ENCODE measurements at regions not wholly inside any gene's neighbourhood (a gene's known extent, or its start where the extent isn't known, plus 50 kb on each side); places are given as distances from the start of the nearest gene placed in this dataset.
"Not testable (repeated sequence)": the region's sequence is repeated elsewhere in the genome, so short reads cannot be mapped to it uniquely, and the experiment has no call there.

DNA sequence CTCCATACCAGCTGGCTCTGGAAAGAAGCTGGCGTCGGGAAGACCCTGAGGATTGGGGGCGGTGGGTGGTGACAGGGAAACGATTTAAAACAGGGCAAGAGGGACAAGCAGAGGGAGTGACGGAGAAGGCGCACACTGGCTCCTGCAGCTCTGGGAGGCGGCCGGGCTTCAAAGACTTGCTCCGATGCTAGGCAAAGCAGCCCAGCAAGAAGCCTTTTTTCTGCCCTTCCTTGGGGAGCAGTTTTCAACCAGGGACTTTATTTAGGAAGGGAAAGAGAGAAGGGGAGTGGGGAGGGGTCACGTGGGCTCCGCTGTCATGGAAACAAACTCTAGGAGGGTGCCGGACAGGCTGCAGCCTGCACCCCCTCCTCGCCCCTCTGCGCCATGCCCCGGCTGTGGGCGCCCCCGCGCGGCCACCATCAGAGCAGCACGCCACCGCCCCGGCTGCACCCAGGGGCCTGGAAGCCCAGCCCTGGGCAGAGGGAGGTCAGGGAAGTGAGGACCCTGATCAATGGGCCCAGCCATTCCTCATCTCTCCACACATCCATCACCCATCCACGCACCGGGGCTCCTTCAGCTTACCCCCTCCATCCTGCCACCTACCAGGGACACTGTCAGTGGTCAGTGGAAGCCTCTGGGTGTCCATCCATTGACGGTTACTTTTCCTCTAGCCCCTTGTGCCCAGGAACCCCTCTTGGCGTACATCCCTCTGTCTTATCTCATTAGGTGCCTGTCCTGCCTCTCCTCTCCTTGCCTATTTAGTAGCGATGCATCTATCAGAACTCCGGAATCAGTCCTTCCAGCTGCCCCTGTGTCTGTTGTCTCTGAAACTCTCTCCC is 66.6 kb upstream of the CCDC167 start:
- TF ChIP-seq CTCF (IDR thresholded peaks at IDR 0.05; ENCODE audit: insufficient read depth, low read length, severe bottlenecking): peak; percentile 93
- Histone ChIP-seq H3K4me3 (ENCODE audit: low read depth, low read length) (peak overlapping the region; percentile 12), H3K36me3 (ENCODE audit: control insufficient read depth, insufficient read depth, low read length) (no peaks in the 10 kb centered on the region), H3K27me3 (ENCODE audit: control insufficient read depth, insufficient read depth, low read length) (peaks cover 10% of the 10 kb centered on the region)
- FAIRE-seq (no peak), DNase-seq (ENCODE audit: low read depth) (no peak)

DNA sequence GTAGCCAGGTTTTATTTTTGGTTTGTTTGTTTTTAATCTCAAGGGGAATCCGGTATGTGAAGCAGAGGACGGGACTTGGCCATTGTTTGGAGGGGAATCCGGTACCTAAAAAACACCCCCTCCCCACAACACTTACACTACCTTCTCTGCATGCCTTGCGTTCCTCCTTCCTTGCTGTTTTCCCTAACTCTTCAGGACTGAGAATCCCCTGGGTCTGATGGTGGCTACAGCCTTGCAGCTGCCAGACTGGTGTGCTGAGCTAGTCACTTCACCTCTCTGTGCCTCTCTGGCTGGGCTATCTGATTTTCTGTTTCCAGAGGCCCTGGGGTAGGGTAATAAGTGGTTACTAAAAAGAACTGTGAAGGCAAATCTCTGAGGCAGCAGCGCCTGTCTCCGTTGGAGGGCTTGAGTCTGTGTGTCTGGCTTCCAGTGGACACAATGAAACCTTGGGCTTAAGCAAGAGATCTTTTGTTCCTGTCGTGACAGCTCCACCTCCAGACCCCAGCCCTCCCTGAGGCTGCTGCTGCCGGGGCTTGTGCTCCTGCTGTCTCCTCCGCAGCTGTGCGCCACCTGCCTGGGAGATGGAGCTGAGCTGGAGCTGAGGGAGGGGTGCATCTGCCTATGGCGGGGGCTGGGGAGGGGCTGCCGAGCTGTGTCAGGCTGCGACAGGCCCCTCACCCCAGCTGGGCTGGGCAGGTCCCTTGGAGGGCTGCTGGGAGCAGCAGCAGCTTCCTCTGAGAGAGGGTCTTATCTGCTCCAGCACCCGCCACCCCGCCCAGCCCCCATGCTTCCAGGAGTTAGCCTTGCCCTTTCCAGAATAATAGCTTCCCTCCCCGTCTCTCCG is 65.8 kb upstream of the CCDC167 start:
- Histone ChIP-seq H3K4me3 (ENCODE audit: low read depth, low read length) (peak overlapping the region; percentile 12), H3K27me3 (ENCODE audit: control insufficient read depth, insufficient read depth, low read length) (peaks cover 11% of the 10 kb centered on the region), H3K36me3 (ENCODE audit: control insufficient read depth, insufficient read depth, low read length) (no peaks in the 10 kb centered on the region)
- DNase-seq (ENCODE audit: low read depth) (no peak), FAIRE-seq (no peak)
- TF ChIP-seq CTCF (IDR thresholded peaks at IDR 0.05; ENCODE audit: insufficient read depth, low read length, severe bottlenecking): peak; percentile 9

DNA sequence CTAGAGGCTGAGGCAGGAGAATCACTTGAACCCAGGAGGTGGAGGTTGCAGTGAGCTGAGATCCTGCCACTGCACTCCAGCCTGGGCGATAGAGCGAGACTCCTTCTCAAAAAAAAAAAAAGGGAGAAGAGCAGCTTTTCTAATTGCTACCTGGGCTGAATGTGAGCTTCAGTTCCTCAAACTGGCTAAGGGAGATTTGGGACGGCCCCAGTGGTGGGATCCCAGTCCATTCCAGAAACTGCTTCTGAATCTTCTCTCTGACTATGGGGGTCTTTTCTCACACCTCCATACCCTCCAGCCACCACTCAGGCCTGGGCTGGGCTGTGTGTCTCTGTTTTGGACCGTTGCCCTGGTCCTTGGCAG is 63.2 kb upstream of the CCDC167 start:
- H3K36me3 ChIP-seq (ENCODE audit: control insufficient read depth, insufficient read depth, low read length); DNase-seq (ENCODE audit: low read depth); H3K4me3 ChIP-seq (ENCODE audit: low read depth, low read length); FAIRE-seq: not testable (repeated sequence)
- H3K27me3 ChIP-seq (ENCODE audit: control insufficient read depth, insufficient read depth, low read length): peaks cover 16% of the 10 kb centered on the region

DNA sequence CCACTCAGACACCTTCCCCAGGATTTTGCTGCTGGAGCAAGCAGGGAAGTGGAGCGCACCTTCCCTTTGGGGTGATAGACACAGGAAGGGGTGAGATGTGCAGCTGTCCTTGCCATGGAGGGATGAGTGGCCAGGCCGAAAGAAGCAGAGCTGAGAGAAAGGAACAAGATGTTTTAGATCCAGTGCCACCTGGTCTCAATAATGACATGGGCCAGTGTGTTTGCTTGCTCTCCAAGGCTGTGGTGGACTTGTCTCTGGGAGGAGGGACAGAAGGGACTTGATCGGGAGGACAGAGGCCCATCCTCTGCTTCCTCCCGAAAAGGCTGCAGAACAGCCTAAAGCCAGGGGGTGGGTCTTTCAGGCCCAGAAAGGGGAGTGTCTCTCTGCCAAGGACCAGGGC is 61.7 kb upstream of the CCDC167 start:
- FAIRE-seq (peak; percentile 7), DNase-seq (ENCODE audit: low read depth) (no peak)
- H3K4me3 ChIP-seq (ENCODE audit: low read depth, low read length): no peak overlapping the region
- no peaks in the 10 kb centered on the region for H3K36me3 ChIP-seq (ENCODE audit: control insufficient read depth, insufficient read depth, low read length)
- TF ChIP-seq CTCF (IDR thresholded peaks at IDR 0.05; ENCODE audit: insufficient read depth, low read length, severe bottlenecking): no peak
- peaks cover 16% of the 10 kb centered on the region for H3K27me3 ChIP-seq (ENCODE audit: control insufficient read depth, insufficient read depth, low read length)

GRCh38 chr6:37560737-37561103 is 61.0 kb upstream of the CCDC167 start:
- Histone ChIP-seq H3K36me3 (ENCODE audit: control insufficient read depth, insufficient read depth, low read length) (no peaks in the 10 kb centered on the region), H3K4me3 (ENCODE audit: low read depth, low read length) (no peak overlapping the region), H3K27me3 (ENCODE audit: control insufficient read depth, insufficient read depth, low read length) (peaks cover 13% of the 10 kb centered on the region)
- no peak for TF ChIP-seq CTCF (IDR thresholded peaks at IDR 0.05; ENCODE audit: insufficient read depth, low read length, severe bottlenecking)
- DNase-seq (ENCODE audit: low read depth) (no peak), FAIRE-seq (no peak)

- Histone ChIP-seq H3K36me3 (ENCODE audit: control insufficient read depth, insufficient read depth, low read length) (no peaks in the 10 kb centered on the region), H3K27me3 (ENCODE audit: control insufficient read depth, insufficient read depth, low read length) (peaks cover 9% of the 10 kb centered on the region), H3K4me3 (ENCODE audit: low read depth, low read length) (no peak overlapping the region)
- TF ChIP-seq CTCF (IDR thresholded peaks at IDR 0.05; ENCODE audit: insufficient read depth, low read length, severe bottlenecking): no peak
- DNase-seq (ENCODE audit: low read depth): no peak
- no peak for FAIRE-seq
These were observed 59.8 kb upstream of the CCDC167 start for GRCh38 chr6:37559501-37559900.

All from bronchial epithelial cell (primary cell).